ENCODE measurements at regions not wholly inside any gene's neighbourhood (a gene's known extent, or its start where the extent isn't known, plus 50 kb on each side); places are given as distances from the start of the nearest gene placed in this dataset.

DNA sequence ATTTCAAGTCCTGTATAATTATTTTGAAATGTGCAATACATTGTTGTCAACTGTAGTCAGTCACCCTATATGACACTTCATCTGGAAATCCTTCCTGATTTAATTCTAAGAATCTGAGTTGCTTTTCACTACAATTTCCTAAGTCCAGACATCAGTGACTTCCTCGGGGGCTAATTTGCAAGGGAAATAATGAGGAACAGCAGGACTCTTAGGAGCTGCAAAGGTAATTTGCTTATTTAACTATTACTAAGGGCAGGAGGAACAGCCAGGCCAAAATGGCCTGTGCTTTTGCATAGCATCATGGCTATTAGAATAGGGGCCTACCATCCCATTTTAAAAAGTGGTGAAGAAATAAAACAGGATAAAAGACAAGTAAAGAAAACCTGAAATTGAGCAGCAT is 178.8 kb downstream of the MC4R start:
- Histone ChIP-seq H3K27me3 (replicated peaks; ENCODE audit: insufficient read depth, low read depth, low read length, poor library complexity) (peaks cover 7% of the 10 kb centered on the region), H3K36me3 (ENCODE audit: insufficient read depth, low read length, poor library complexity, severe bottlenecking) (no peaks in the 10 kb centered on the region), H3K9me3 (ENCODE audit: low read depth, low read length, poor library complexity, severe bottlenecking) (no peaks in the 10 kb centered on the region), H3K27ac (ENCODE audit: low read depth, low read length, poor library complexity, severe bottlenecking) (no peak overlapping the region), H3K4me3 (ENCODE audit: low read depth, low read length, poor library complexity, severe bottlenecking) (no peak overlapping the region), H3K4me1 (ENCODE audit: insufficient read depth, low read length, poor library complexity, severe bottlenecking) (no peaks in the 10 kb centered on the region)
- intact Hi-C loops (cut with micrococcal nuclease; ENCODE audit: unreplicated experiment), result no loop called here
- BruUV-seq (replicated peaks), result no TSS peak
- ChIA-PET POLR2A (ENCODE audit: low non-redundant PET) (no interaction called here), CTCF (no interaction called here)
- TF ChIP-seq, protein P1, sequence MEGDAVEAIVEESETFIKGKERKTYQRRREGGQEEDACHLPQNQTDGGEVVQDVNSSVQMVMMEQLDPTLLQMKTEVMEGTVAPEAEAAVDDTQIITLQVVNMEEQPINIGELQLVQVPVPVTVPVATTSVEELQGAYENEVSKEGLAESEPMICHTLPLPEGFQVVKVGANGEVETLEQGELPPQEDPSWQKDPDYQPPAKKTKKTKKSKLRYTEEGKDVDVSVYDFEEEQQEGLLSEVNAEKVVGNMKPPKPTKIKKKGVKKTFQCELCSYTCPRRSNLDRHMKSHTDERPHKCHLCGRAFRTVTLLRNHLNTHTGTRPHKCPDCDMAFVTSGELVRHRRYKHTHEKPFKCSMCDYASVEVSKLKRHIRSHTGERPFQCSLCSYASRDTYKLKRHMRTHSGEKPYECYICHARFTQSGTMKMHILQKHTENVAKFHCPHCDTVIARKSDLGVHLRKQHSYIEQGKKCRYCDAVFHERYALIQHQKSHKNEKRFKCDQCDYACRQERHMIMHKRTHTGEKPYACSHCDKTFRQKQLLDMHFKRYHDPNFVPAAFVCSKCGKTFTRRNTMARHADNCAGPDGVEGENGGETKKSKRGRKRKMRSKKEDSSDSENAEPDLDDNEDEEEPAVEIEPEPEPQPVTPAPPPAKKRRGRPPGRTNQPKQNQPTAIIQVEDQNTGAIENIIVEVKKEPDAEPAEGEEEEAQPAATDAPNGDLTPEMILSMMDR (conservative IDR thresholded peaks at IDR 0.05; ENCODE audit: low read depth, low read length), result no peak
- no peak for DNase-seq (ENCODE audit: low spot score)

DNA sequence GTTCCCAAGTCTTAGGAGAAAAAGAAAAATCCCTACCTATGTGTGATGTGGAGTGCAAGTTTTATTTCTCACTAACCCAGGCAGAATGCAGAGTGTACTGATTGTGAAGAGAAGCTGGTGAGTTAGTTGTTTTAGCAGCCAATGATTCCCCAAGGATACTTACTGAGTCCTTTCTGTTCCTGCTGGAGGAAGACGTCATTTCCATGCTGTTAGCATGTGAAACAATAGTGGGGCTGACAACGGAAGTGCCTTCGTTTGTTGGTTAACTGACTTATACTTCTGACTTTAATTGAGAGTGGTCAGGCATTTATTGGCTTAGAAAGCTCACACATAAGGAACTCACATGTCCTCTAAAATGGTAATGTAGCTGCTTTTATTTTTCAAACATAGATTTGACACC is 180.6 kb downstream of the MC4R start:
- TF ChIP-seq, protein P1 (conservative IDR thresholded peaks at IDR 0.05; ENCODE audit: low read depth, low read length), result no peak
- TF ChIP-seq EZH2 (IDR thresholded peaks at IDR 0.05; ENCODE audit: borderline replicate concordance, low read depth, low read length, poor library complexity, severe bottlenecking), result no peak
- Histone ChIP-seq H3K9me3 (ENCODE audit: low read depth, low read length, poor library complexity, severe bottlenecking) (no peaks in the 10 kb centered on the region), H3K4me3 (ENCODE audit: low read depth, low read length, poor library complexity, severe bottlenecking) (no peak overlapping the region), H3K36me3 (ENCODE audit: insufficient read depth, low read length, poor library complexity, severe bottlenecking) (no peaks in the 10 kb centered on the region), H3K4me1 (ENCODE audit: insufficient read depth, low read length, poor library complexity, severe bottlenecking) (no peaks in the 10 kb centered on the region), H3K27me3 (replicated peaks; ENCODE audit: insufficient read depth, low read depth, low read length, poor library complexity) (peaks cover 13% of the 10 kb centered on the region), H3K27ac (ENCODE audit: low read depth, low read length, poor library complexity, severe bottlenecking) (no peak overlapping the region)
- ChIA-PET POLR2A (ENCODE audit: low non-redundant PET) (no interaction called here), CTCF (no interaction called here)
- DNase-seq (ENCODE audit: low spot score), result peak; percentile 4
- intact Hi-C loops (cut with micrococcal nuclease; ENCODE audit: unreplicated experiment), result no loop called here
- no TSS peak for BruUV-seq (replicated peaks)

DNA sequence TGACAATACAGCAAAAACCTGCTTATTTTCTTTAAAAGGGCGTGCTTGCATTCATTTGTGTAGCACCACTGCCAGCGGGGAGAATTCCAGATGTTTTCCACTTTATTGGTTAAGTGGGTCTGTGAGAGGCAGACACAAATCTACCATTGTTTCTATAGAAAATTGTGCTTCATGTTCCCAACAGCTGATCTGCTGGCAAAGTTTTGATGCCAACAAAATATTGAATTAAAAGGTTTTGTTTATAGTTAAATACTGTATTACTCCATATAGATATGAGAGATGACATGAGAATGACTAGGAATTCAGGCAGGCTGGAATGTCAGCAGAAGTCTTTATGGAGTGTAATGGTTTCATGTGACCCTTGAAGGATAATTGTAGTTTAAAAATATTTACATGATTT is 182.7 kb downstream of the MC4R start:
- no TSS peak for BruUV-seq (replicated peaks)
- H3K27ac ChIP-seq (ENCODE audit: low read depth, low read length, poor library complexity, severe bottlenecking), result no peak overlapping the region
- no peaks in the 10 kb centered on the region for H3K9me3 ChIP-seq (ENCODE audit: low read depth, low read length, poor library complexity, severe bottlenecking)
- H3K4me3 ChIP-seq (ENCODE audit: low read depth, low read length, poor library complexity, severe bottlenecking), result no peak overlapping the region
- ChIA-PET POLR2A (ENCODE audit: low non-redundant PET) (no interaction called here), CTCF (no interaction called here)
- TF ChIP-seq EZH2 (IDR thresholded peaks at IDR 0.05; ENCODE audit: borderline replicate concordance, low read depth, low read length, poor library complexity, severe bottlenecking), result no peak
- TF ChIP-seq, protein P1 (conservative IDR thresholded peaks at IDR 0.05; ENCODE audit: low read depth, low read length), result no peak
- no peaks in the 10 kb centered on the region for H3K36me3 ChIP-seq (ENCODE audit: insufficient read depth, low read length, poor library complexity, severe bottlenecking)
- H3K27me3 ChIP-seq (replicated peaks; ENCODE audit: insufficient read depth, low read depth, low read length, poor library complexity), result peaks cover 33% of the 10 kb centered on the region
- no peak for DNase-seq (ENCODE audit: low spot score)
- H3K4me1 ChIP-seq (ENCODE audit: insufficient read depth, low read length, poor library complexity, severe bottlenecking), result no peaks in the 10 kb centered on the region
- intact Hi-C loops (cut with micrococcal nuclease; ENCODE audit: unreplicated experiment), result no loop called here

Data from A673 (cell line).